Esophagus muscularis mucosa (tissue), 4 donors: ENCODE measurements at regions not wholly inside any gene's neighbourhood (a gene's known extent, or its start where the extent isn't known, plus 50 kb on each side); places are given as distances from the start of the nearest gene placed in this dataset.

Source experiments
- CTCF ChIP-seq, 3 experiments: fragments of 200-600 bp in 2 of 3; fragments of 450-650 bp in 1 of 3; sonication (generic) in 2 of 3; IDR thresholded peaks; one replicate each; pipeline ENCODE4 v1.5.1; 2017 to 2019; ENCODE audit warnings: antibody characterized with exemption in 3 of 3, mild to moderate bottlenecking in 2 of 3, moderate library complexity in 1 of 3
- EP300 ChIP-seq: sonication (generic); formaldehyde crosslinking; IDR thresholded peaks from one replicate; pipeline ENCODE4 v1.6.1; 2017; ENCODE audit warnings: antibody characterized with exemption
- POLR2A ChIP-seq: fragments of 450-650 bp; IDR thresholded peaks from one replicate; pipeline ENCODE4 v1.6.1; 2017; ENCODE audit warnings: antibody characterized with exemption, moderate library complexity, mild to moderate bottlenecking, low read depth

- TF ChIP-seq CTCF (IDR thresholded peaks at IDR 0.05) (no peak), POLR2A (no peak), EP300 (no peak)
Measured at GRCh38 chr3:194931347-194931746, 245.7 kb downstream of the FAM43A start.
